RWPE2 (cell line): ENCODE measurements at regions not wholly inside any gene's neighbourhood (a gene's known extent, or its start where the extent isn't known, plus 50 kb on each side); places are given as distances from the start of the nearest gene placed in this dataset.

Experiments
- ATAC-seq: fragments of 200-7000 bp; cut with Tn5 transposase; 3 replicates; pipeline ENCODE4 v1.9.1; 2021; ENCODE audit warnings: low read depth
- DNase-seq: peaks from one replicate; pipeline ENCODE4 v3.0.0-alpha.2; 2020; ENCODE audit warnings: low spot score
- H3K27ac ChIP-seq: fragments of 450-650 bp; 2 replicates; pipeline ENCODE4 v1.5.1; 2017; ENCODE audit warnings: mild to moderate bottlenecking; ENCODE audit not compliant: poor library complexity, severe bottlenecking
- H3K27me3 ChIP-seq: fragments of 250-450 bp; sonication (Bioruptor Pico); 2 replicates; pipeline ENCODE4 v1.5.1; 2021; ENCODE audit warnings: mild to moderate bottlenecking, moderate library complexity; ENCODE audit not compliant: insufficient read depth, poor library complexity, severe bottlenecking
- H3K36me3 ChIP-seq: fragments of 250-450 bp; sonication (Bioruptor Pico); 2 replicates; pipeline ENCODE4 v1.5.1; 2020; ENCODE audit warnings: low read depth, mild to moderate bottlenecking, moderate library complexity
- H3K4me1 ChIP-seq: fragments of 250-450 bp; sonication (Bioruptor Pico); 2 replicates; pipeline ENCODE4 v1.5.1; 2021; ENCODE audit warnings: mild to moderate bottlenecking, moderate library complexity; ENCODE audit not compliant: insufficient read depth, poor library complexity, severe bottlenecking
- H3K4me3 ChIP-seq: fragments of 250-450 bp; sonication (Bioruptor Pico); 2 replicates; pipeline ENCODE4 v1.5.1; 2021; ENCODE audit warnings: mild to moderate bottlenecking, moderate library complexity; ENCODE audit not compliant: severe bottlenecking
- H3K9me3 ChIP-seq: fragments of 250-450 bp; sonication (Bioruptor Pico); 2 replicates; pipeline ENCODE4 v1.5.1; 2021; ENCODE audit warnings: mild to moderate bottlenecking, moderate library complexity; ENCODE audit not compliant: severe bottlenecking
- TF ChIP-seq, protein P1 (sequence below): fragments of 450-650 bp; IDR thresholded peaks from one replicate; pipeline ENCODE4 v1.5.1; 2017; ENCODE audit warnings: mild to moderate bottlenecking, moderate library complexity; ENCODE audit not compliant: poor library complexity, severe bottlenecking

DNA sequence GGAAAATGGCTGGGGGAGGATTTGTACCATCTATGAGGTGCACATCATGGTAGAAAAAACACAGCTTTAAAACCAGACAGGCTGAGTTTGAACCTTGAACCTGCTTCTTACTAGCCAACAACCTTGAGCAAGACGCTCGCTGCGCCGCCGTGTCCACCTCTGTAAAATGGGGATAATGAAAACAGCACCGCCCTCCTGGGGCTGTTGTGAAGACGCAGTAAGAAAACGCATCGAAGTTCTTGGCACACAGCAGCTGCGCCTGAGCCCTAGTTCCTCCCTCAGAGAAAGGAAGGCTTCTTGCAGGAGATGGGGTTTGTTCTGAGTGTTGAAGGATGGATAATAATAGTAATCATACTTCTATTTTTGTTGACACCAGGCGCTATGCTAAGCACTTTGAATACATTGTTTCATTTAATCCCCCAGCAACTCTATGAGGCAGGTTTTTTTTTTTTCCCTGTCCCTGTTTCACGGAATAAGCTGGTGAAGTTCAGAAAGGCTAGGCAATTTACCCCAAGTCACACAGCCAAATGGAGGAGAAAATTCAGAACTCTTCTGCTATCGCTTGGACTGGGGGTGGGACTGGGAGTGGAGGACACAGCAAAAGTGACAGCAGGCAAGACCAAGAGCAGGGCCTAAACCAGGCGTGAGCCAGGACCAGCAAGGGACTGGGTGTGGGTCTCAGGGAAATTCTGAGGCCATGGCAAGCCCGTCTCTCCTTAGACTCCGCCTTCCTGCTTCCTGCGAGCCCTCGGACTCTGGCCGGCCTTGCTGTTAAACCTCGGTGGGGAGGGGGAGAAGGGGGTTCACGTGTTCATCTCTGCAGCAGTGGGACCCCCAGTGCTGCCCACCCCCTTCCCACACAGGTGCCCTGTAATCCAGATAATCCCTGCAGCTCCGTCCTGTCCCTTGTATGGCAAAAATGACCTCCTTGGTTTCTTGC lies 97.5 kb downstream of the LRRC74A start:
- H3K36me3 ChIP-seq: no peaks in the 10 kb centered on the region
- H3K27ac ChIP-seq: no peak overlapping the region
- no peak overlapping the region for H3K4me3 ChIP-seq
- H3K27me3 ChIP-seq: no peaks in the 10 kb centered on the region
- H3K9me3 ChIP-seq: no peaks in the 10 kb centered on the region
- ATAC-seq (no peak), DNase-seq (no peak)
- TF ChIP-seq, protein P1, sequence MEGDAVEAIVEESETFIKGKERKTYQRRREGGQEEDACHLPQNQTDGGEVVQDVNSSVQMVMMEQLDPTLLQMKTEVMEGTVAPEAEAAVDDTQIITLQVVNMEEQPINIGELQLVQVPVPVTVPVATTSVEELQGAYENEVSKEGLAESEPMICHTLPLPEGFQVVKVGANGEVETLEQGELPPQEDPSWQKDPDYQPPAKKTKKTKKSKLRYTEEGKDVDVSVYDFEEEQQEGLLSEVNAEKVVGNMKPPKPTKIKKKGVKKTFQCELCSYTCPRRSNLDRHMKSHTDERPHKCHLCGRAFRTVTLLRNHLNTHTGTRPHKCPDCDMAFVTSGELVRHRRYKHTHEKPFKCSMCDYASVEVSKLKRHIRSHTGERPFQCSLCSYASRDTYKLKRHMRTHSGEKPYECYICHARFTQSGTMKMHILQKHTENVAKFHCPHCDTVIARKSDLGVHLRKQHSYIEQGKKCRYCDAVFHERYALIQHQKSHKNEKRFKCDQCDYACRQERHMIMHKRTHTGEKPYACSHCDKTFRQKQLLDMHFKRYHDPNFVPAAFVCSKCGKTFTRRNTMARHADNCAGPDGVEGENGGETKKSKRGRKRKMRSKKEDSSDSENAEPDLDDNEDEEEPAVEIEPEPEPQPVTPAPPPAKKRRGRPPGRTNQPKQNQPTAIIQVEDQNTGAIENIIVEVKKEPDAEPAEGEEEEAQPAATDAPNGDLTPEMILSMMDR: no peak
- peaks cover 15% of the 10 kb centered on the region for H3K4me1 ChIP-seq

DNA sequence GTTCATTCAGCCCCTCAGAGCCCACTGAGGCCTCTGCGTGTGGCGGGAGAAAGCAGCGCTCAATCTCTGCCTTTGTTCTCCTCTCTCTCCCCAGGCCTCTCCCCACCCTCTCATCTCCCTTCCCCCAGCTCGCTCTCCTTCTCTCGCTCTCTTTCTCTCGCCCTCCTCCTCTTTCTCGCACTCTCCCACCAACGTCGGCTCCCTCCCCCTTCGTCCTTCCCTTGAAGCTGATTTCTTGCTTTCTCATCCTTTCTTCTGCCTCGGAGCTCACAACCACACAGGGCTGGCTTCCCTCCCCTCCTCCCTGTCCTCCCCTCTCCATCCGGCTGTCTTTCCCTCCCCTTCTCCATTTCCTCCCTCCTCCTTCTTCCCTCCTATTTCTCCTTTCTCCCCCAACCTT lies 96.4 kb downstream of the LRRC74A start:
- no peak overlapping the region for H3K27ac ChIP-seq
- H3K36me3 ChIP-seq: no peaks in the 10 kb centered on the region
- peaks cover 26% of the 10 kb centered on the region for H3K4me1 ChIP-seq
- H3K4me3 ChIP-seq: no peak overlapping the region
- no peaks in the 10 kb centered on the region for H3K27me3 ChIP-seq
- TF ChIP-seq, protein P1: no peak
- no peak for ATAC-seq
- no peaks in the 10 kb centered on the region for H3K9me3 ChIP-seq
- no peak for DNase-seq

DNA sequence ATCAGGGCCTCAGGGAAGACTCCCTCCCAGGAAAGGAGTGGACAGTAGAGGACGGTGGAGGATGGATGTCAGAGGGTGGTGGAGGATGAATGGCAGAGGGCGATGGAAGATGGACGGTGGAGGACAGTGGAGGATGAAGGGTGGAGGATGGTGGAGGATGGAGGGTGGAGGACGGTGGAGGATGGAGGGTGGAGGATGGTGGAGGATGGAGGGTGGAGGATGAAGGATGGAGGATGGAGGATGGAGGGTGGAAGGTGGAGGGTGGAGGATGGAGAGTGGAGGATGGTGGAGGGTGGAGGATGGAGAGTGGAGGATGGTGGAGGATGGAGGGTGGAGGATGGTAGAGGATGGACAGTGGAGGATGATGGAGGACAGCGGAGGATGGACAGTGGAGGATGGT lies 95.9 kb downstream of the LRRC74A start:
- no peaks in the 10 kb centered on the region for H3K27me3 ChIP-seq
- H3K4me1 ChIP-seq: peaks cover 30% of the 10 kb centered on the region
- no peak overlapping the region for H3K27ac ChIP-seq
- ATAC-seq: no peak
- TF ChIP-seq, protein P1: no peak
- no peak overlapping the region for H3K4me3 ChIP-seq
- H3K36me3 ChIP-seq: no peaks in the 10 kb centered on the region
- DNase-seq: no peak
- H3K9me3 ChIP-seq: no peaks in the 10 kb centered on the region

DNA sequence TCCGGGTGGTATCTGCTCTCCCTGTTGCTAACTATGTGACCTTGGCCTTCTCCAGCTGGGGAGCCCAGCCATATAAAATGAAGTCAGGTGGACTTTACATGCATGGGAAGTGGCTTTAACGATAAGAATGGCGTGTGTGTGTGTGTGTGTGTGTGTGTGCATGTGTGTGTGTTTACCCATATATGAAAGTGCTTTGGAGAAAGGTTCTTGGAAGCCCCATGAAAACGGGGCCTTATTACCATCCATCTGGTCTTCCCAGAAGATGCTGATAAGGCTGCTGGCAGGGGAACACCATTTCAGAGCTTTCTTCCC lies 94.8 kb downstream of the LRRC74A start:
- TF ChIP-seq, protein P1: no peak
- Histone ChIP-seq H3K27me3 (no peaks in the 10 kb centered on the region), H3K9me3 (no peaks in the 10 kb centered on the region), H3K27ac (no peak overlapping the region), H3K36me3 (no peaks in the 10 kb centered on the region), H3K4me1 (peaks cover 30% of the 10 kb centered on the region), H3K4me3 (no peak overlapping the region)
- ATAC-seq (no peak), DNase-seq (no peak)

DNA sequence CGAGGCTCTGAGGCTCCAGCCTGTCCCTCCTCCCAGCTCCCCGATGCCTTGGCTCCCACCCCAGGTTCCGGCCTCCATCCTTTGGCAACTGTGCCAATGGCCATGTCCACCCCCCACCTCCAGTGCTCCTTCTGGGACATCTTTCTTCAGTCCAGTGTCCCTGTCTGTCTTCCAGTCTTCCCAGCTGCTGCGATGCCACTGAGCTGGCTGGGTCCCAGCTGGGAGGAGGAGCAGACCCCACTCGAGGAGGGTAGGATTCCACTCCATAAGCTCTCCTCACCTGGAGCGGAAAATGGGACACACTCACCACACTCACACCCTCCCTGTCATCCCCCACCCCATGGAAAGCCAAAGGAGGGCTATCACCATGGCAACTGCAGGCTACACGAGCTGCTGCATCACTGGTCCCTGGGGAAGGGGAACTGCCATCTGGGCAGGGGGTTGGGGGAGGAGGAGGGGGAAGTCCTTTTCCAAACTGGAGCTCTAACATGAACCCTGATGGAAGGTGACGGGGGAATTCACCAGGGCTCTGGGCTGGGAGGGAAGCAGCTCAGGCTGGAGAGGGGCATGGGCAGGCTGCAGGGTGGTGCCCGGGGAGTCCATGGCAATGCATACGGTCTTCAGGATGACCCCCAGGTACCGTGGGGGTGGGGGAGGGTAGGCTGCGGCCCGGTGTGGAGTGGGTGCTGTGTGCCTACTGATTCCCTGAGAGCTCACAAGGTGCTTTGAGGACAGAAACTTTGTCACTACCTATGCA lies 94.3 kb downstream of the LRRC74A start:
- no peaks in the 10 kb centered on the region for H3K36me3 ChIP-seq
- peaks cover 30% of the 10 kb centered on the region for H3K4me1 ChIP-seq
- ATAC-seq (no peak), DNase-seq (no peak)
- TF ChIP-seq, protein P1: no peak
- H3K4me3 ChIP-seq: no peak overlapping the region
- H3K27ac ChIP-seq: peak overlapping the region; percentile 99
- H3K27me3 ChIP-seq: no peaks in the 10 kb centered on the region
- no peaks in the 10 kb centered on the region for H3K9me3 ChIP-seq
